ENCODE measurements at regions not wholly inside any gene's neighbourhood (a gene's known extent, or its start where the extent isn't known, plus 50 kb on each side); places are given as distances from the start of the nearest gene placed in this dataset.
A peak's percentile ranks its signal among the peaks of the same experiment; 100 is the strongest.

- H3K4me3 ChIP-seq (ENCODE audit: low read length), result no peak overlapping the region
- TF ChIP-seq CTCF (conservative IDR thresholded peaks at IDR 0.05; ENCODE audit: low read length), result no peak
- no peak for DNase-seq (ENCODE audit: low read depth)
Measured at GRCh38 chr7:25852939-25853271, 299.1 kb upstream of the NFE2L3 start.

- no peak for TF ChIP-seq CTCF (conservative IDR thresholded peaks at IDR 0.05; ENCODE audit: low read length)
- H3K4me3 ChIP-seq (ENCODE audit: low read length), result no peak overlapping the region
- no peak for DNase-seq (ENCODE audit: low read depth)
Measured at GRCh38 chr7:25853314-25853713, 298.7 kb upstream of the NFE2L3 start.

- no peak for DNase-seq (ENCODE audit: low read depth)
- TF ChIP-seq CTCF (conservative IDR thresholded peaks at IDR 0.05; ENCODE audit: low read length), result no peak
- peak overlapping the region; percentile 38 for H3K4me3 ChIP-seq (ENCODE audit: low read length)
Measured at GRCh38 chr7:25854059-25854458, 297.9 kb upstream of the NFE2L3 start.

GRCh38 chr7:25854608-25855497, 297.1 kb upstream of the NFE2L3 start:
- DNase-seq (ENCODE audit: low read depth), result peak; percentile 99
- peak; percentile 86 for TF ChIP-seq CTCF (conservative IDR thresholded peaks at IDR 0.05; ENCODE audit: low read length)
- peak overlapping the region; percentile 69 for H3K4me3 ChIP-seq (ENCODE audit: low read length)

GRCh38 chr7:25855854-25856782, 295.9 kb upstream of the NFE2L3 start:
- TF ChIP-seq CTCF (conservative IDR thresholded peaks at IDR 0.05; ENCODE audit: low read length), result no peak
- DNase-seq (ENCODE audit: low read depth), result peak; percentile 40
- H3K4me3 ChIP-seq (ENCODE audit: low read length), result peak overlapping the region; percentile 69

GRCh38 chr7:25857376-25858067, 294.5 kb upstream of the NFE2L3 start:
- peak; percentile 80 for DNase-seq (ENCODE audit: low read depth)
- TF ChIP-seq CTCF (conservative IDR thresholded peaks at IDR 0.05; ENCODE audit: low read length), result no peak
- peak overlapping the region; percentile 63 for H3K4me3 ChIP-seq (ENCODE audit: low read length)
